ENCODE measurements at regions not wholly inside any gene's neighbourhood (a gene's known extent, or its start where the extent isn't known, plus 50 kb on each side); places are given as distances from the start of the nearest gene placed in this dataset.
"Not testable (repeated sequence)": the region's sequence is repeated elsewhere in the genome, so short reads cannot be mapped to it uniquely, and the experiment has no call there.

GRCh38 chr1:80181418-80181817, 1174.9 kb upstream of the ADGRL4 start:
- Mint-ChIP-seq H3K36me3 (no peaks in the 10 kb centered on the region), H3K27me3 (no peaks in the 10 kb centered on the region), H3K4me1 (no peaks in the 10 kb centered on the region), H3K4me3 (no peak overlapping the region), H3K27ac (no peak overlapping the region), H3K9me3 (ENCODE audit: low read depth) (peaks cover 4% of the 10 kb centered on the region)
- CTCF ChIA-PET = no interaction called here
- DNase-seq (no peak), ATAC-seq (no peak)

GRCh38 chr1:80171631-80172030, 1165.1 kb upstream of the ADGRL4 start:
- Mint-ChIP-seq H3K27ac (no peak overlapping the region), H3K9me3 (ENCODE audit: low read depth) (peaks cover 3% of the 10 kb centered on the region), H3K4me1 (no peaks in the 10 kb centered on the region), H3K27me3 (no peaks in the 10 kb centered on the region), H3K36me3 (no peaks in the 10 kb centered on the region), H3K4me3 (no peak overlapping the region)
- CTCF ChIA-PET = no interaction called here
- no peak for ATAC-seq
- DNase-seq = no peak

DNA sequence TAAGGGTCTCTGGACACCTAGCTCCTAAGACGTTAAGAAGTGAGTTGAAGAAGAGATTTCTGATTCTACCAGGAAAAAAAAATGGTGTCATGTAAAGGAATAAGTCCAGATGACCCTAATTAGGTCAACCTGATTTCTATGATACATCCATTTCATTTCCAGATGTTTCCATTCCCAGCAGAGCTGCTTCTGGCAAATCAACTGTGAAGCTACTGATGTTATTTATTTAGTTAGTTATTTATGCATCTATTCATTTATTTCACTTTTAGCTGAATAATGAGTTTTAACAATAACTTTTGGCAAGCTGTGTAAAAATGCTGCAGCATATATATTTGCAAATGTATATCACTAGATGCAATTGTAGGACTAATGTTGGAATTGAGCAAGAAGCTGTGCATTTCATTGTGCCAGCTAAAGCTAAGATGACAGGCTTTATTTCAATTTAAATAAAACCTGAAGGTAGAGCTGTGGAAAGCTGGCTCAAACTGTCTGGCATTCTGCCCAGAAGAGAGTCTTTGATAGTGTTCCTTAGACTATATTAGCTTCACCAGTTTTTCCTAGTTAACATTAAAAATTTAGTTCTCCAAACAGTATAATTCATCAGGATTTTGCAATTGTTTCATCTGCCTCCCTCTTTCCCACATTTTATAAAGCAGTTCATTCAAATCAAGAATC, 1164.4 kb upstream of the ADGRL4 start:
- CTCF ChIA-PET = no interaction called here

DNA sequence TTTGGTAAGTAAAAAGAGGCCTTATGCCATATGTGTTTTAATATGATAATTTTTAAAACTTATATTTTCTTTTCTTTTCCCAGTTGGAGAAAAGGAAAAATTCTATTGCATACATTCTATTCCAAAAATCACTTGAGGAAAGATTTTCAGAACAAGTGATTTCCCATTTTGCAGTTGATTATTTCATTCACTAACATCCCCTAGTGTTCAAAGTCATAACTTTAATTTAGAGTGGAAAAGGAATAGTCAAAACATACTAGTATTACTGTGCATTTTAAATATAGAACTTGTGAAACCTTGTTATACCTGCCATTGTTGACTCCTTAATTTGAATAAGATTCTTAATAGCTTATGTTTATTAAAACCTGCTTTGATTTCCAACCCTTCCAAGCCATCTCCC, 1157.6 kb upstream of the ADGRL4 start:
- DNase-seq = no peak
- Mint-ChIP-seq H3K27me3 (no peaks in the 10 kb centered on the region), H3K9me3 (ENCODE audit: low read depth) (peaks cover 15% of the 10 kb centered on the region), H3K36me3 (no peaks in the 10 kb centered on the region), H3K27ac (no peak overlapping the region), H3K4me3 (no peak overlapping the region), H3K4me1 (no peaks in the 10 kb centered on the region)
- no peak for ATAC-seq
- CTCF ChIA-PET = no interaction called here

More for the DNA sequence above, 1164.4 kb upstream of the ADGRL4 start:
- Mint-ChIP-seq H3K27me3 (no peaks in the 10 kb centered on the region), H3K4me3 (no peak overlapping the region), H3K36me3 (no peaks in the 10 kb centered on the region), H3K27ac (no peak overlapping the region), H3K9me3 (ENCODE audit: low read depth) (peaks cover 5% of the 10 kb centered on the region), H3K4me1 (no peaks in the 10 kb centered on the region)
- ATAC-seq = no peak
- DNase-seq = no peak

DNA sequence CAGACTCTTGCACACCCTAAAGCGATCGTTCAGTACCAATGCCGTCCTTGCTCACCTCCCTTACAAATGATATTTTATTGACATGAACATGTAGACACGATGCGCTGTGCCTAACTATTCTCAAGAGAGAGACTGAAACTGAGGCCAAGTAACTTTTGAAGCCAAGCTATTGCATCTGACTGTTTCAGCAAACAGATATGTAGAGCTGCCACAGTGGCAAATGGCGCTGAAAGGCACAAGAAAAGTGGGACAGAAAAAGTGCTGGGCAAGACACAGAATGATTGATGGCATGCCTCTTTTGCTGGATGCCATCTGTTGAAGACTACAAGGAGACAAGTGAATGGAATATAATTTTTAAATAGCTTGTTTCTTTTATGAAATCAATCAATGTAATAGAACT, 1157.2 kb upstream of the ADGRL4 start:
- Mint-ChIP-seq H3K27ac (no peak overlapping the region), H3K9me3 (ENCODE audit: low read depth) (peaks cover 15% of the 10 kb centered on the region), H3K4me1 (no peaks in the 10 kb centered on the region), H3K4me3 (no peak overlapping the region), H3K27me3 (no peaks in the 10 kb centered on the region), H3K36me3 (no peaks in the 10 kb centered on the region)
- CTCF ChIA-PET = no interaction called here
- no peak for DNase-seq
- ATAC-seq = no peak

- peaks cover 15% of the 10 kb centered on the region for H3K9me3 Mint-ChIP-seq (ENCODE audit: low read depth)
- ATAC-seq = no peak
Observed at GRCh38 chr1:80158771-80159170, 1152.2 kb upstream of the ADGRL4 start.

GRCh38 chr1:80158266-80158665, 1151.7 kb upstream of the ADGRL4 start:
- ATAC-seq (no peak), DNase-seq (no peak)
- H3K9me3 Mint-ChIP-seq (ENCODE audit: low read depth) = peaks cover 15% of the 10 kb centered on the region
- no peaks in the 10 kb centered on the region for H3K36me3 Mint-ChIP-seq
- CTCF ChIA-PET = no interaction called here
- H3K27ac Mint-ChIP-seq = no peak overlapping the region
- H3K4me1 Mint-ChIP-seq = no peaks in the 10 kb centered on the region
- H3K27me3 Mint-ChIP-seq = no peaks in the 10 kb centered on the region
- H3K4me3 Mint-ChIP-seq = no peak overlapping the region

More at GRCh38 chr1:80158771-80159170, 1152.2 kb upstream of the ADGRL4 start:
- Mint-ChIP-seq H3K27me3 (no peaks in the 10 kb centered on the region), H3K36me3 (no peaks in the 10 kb centered on the region), H3K4me3 (no peak overlapping the region), H3K4me1 (no peaks in the 10 kb centered on the region), H3K27ac (no peak overlapping the region)
- no peak for DNase-seq
- CTCF ChIA-PET = no interaction called here

DNA sequence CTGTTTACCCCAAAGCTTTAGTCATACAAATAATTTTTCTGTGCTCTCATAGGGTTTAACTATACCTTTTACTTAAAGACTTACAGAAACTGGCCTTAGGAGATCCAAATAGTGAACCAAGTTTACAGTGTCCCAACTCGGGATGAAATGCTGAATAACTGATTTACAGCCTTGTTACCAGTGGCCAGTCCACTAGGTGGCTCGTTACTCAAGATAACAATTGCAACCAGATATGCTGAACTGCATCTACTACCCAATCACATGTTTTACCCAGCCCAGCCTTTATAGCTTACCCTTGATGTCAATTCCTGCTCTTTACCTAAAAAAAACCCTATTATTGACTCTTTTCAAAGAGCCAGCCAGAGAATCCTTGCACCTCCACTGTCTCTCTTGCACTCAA, 1148.8 kb upstream of the ADGRL4 start:
- ATAC-seq (no peak), DNase-seq (no peak)
- H3K4me3 Mint-ChIP-seq = no peak overlapping the region
- CTCF ChIA-PET = no interaction called here
- peaks cover 14% of the 10 kb centered on the region for H3K9me3 Mint-ChIP-seq (ENCODE audit: low read depth)
- H3K27me3 Mint-ChIP-seq = no peaks in the 10 kb centered on the region
- H3K27ac Mint-ChIP-seq = no peak overlapping the region
- no peaks in the 10 kb centered on the region for H3K4me1 Mint-ChIP-seq
- no peaks in the 10 kb centered on the region for H3K36me3 Mint-ChIP-seq

- Mint-ChIP-seq H3K4me3 (no peak overlapping the region), H3K27me3 (no peaks in the 10 kb centered on the region), H3K9me3 (ENCODE audit: low read depth) (peaks cover 6% of the 10 kb centered on the region), H3K4me1 (no peaks in the 10 kb centered on the region), H3K36me3 (no peaks in the 10 kb centered on the region), H3K27ac (no peak overlapping the region)
- CTCF ChIA-PET = no interaction called here
- no peak for ATAC-seq
- no peak for DNase-seq
Observed at GRCh38 chr1:80154176-80154575, 1147.6 kb upstream of the ADGRL4 start.

- Mint-ChIP-seq H3K36me3 (no peaks in the 10 kb centered on the region), H3K9me3 (ENCODE audit: low read depth) (peaks cover 6% of the 10 kb centered on the region), H3K4me3 (no peak overlapping the region), H3K27ac (no peak overlapping the region), H3K27me3 (no peaks in the 10 kb centered on the region), H3K4me1 (no peaks in the 10 kb centered on the region)
- CTCF ChIA-PET = no interaction called here
- ATAC-seq = no peak
- no peak for DNase-seq
Observed at GRCh38 chr1:80153762-80154161, 1147.2 kb upstream of the ADGRL4 start.

GRCh38 chr1:80143361-80143760, 1136.8 kb upstream of the ADGRL4 start:
- no peaks in the 10 kb centered on the region for H3K27me3 Mint-ChIP-seq
- peaks cover 19% of the 10 kb centered on the region for H3K9me3 Mint-ChIP-seq (ENCODE audit: low read depth)
- H3K4me1 Mint-ChIP-seq = no peaks in the 10 kb centered on the region
- no peak for DNase-seq
- H3K27ac Mint-ChIP-seq = no peak overlapping the region
- ATAC-seq = no peak
- H3K4me3 Mint-ChIP-seq = no peak overlapping the region
- H3K36me3 Mint-ChIP-seq = no peaks in the 10 kb centered on the region
- CTCF ChIA-PET = no interaction called here

DNA sequence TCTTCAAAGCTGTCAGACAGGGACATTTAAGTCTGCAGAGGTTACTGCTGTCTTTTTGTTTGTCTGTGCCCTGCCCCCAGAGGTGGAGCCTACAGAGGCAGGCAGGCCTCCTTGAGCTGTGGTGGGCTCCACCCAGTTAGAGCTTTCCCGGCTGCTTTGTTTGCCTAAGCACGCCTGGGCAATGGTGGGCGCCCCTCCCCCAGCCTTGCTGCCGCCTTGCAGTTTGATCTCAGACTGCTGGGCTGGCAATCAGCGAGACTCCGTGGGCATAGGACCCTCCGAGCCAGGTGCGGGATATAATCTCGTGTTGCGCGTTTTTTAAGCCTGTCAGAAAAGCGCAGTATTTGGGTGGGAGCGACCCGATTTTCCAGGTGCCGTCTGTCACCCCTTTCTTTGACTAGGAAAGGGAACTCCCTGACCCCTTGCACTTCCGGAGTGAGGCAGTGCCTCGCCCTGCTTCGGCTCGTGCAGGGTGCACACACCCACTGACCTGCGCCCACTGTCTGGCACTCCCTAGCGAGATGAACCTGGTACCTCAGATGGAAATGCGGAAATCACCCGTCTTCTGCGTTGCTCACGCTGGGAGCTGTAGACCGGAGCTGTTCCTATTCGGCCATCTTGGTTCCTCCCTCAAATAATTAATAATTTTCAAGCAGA, 1131.5 kb upstream of the ADGRL4 start:
- H3K4me1 Mint-ChIP-seq; H3K4me3 Mint-ChIP-seq; H3K9me3 Mint-ChIP-seq (ENCODE audit: low read depth); H3K27ac Mint-ChIP-seq; H3K36me3 Mint-ChIP-seq; DNase-seq; ATAC-seq; CTCF ChIA-PET; H3K27me3 Mint-ChIP-seq: not testable (repeated sequence)

GRCh38 chr1:80113168-80114038, 1106.9 kb upstream of the ADGRL4 start:
- no peak overlapping the region for H3K27ac Mint-ChIP-seq
- no peak for DNase-seq
- no peak for ATAC-seq
- no peak overlapping the region for H3K4me3 Mint-ChIP-seq
- H3K27me3 Mint-ChIP-seq = no peaks in the 10 kb centered on the region
- H3K4me1 Mint-ChIP-seq = no peaks in the 10 kb centered on the region
- no peaks in the 10 kb centered on the region for H3K36me3 Mint-ChIP-seq
- H3K9me3 Mint-ChIP-seq (ENCODE audit: low read depth) = peaks cover 5% of the 10 kb centered on the region
- CTCF ChIA-PET = no interaction called here

DNA sequence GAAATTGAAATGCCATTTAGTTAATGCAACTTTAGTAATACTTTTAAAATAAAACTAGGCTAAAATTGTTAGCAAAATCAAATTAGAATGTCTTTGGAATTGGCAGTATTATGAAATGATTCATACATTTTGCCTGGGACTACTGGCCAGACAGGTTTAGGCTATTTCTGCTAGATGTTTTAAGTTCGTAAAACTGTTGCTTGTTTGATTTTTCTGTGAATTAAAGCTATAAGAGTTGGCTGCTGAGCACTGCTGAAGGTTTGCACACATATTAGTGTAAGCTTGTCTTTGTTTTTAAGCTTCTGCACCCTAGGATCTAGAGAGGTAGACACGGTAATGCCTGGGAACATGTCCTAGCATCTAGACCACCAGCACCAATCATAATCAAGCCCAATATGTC, 1094.6 kb upstream of the ADGRL4 start:
- CTCF ChIA-PET = no interaction called here
- Mint-ChIP-seq H3K4me1 (no peaks in the 10 kb centered on the region), H3K27ac (no peak overlapping the region), H3K27me3 (no peaks in the 10 kb centered on the region), H3K4me3 (no peak overlapping the region), H3K36me3 (no peaks in the 10 kb centered on the region), H3K9me3 (ENCODE audit: low read depth) (peaks cover 11% of the 10 kb centered on the region)
- ATAC-seq (no peak), DNase-seq (no peak)

Measured in activated CD8-positive, alpha-beta memory T cell treated with anti-CD3 and anti-CD28 coated beads, Interleukin-2, amount 10 ng/mL, durations not matched to agents 7 days and 5 days (primary cell).